Trophoblast cell (in vitro differentiated cells and primary cell): ENCODE measurements at regions not wholly inside any gene's neighbourhood (a gene's known extent, or its start where the extent isn't known, plus 50 kb on each side); places are given as distances from the start of the nearest gene placed in this dataset.
A peak's percentile ranks its signal among the peaks of the same experiment; 100 is the strongest.
"Not testable (repeated sequence)": the region's sequence is repeated elsewhere in the genome, so short reads cannot be mapped to it uniquely, and the experiment has no call there.

Experiments used
- DNase-seq, 2 donors: peaks; one replicate each; pipeline ENCODE4 v3.0.0-alpha.2; 2016
- H2AFZ ChIP-seq: 2 replicates; pipeline ENCODE4 v1.6.1; 2013; ENCODE audit warnings: low read length, moderate library complexity, mild to moderate bottlenecking; ENCODE audit not compliant: insufficient read depth, poor library complexity
- H2AK5ac ChIP-seq: 2 replicates; pipeline ENCODE4 v1.6.1; 2013; ENCODE audit warnings: mild to moderate bottlenecking, low read length
- H2BK120ac ChIP-seq: 2 replicates; pipeline ENCODE4 v1.6.1; 2013; ENCODE audit warnings: low read length, mild to moderate bottlenecking, moderate library complexity; ENCODE audit not compliant: insufficient read depth, poor library complexity
- H2BK12ac ChIP-seq: 2 replicates; pipeline ENCODE4 v1.6.1; 2013; ENCODE audit warnings: mild to moderate bottlenecking, low read length, moderate library complexity
- H2BK5ac ChIP-seq: 2 replicates; pipeline ENCODE4 v1.6.1; 2013; ENCODE audit warnings: low read length, low read depth, moderate library complexity, mild to moderate bottlenecking; ENCODE audit not compliant: poor library complexity
- H3K14ac ChIP-seq: 2 replicates; pipeline ENCODE4 v1.6.1; 2013; ENCODE audit warnings: mild to moderate bottlenecking, low read length
- H3K18ac ChIP-seq: 2 replicates; pipeline ENCODE4 v1.6.1; 2013; ENCODE audit warnings: mild to moderate bottlenecking, low read length
- H3K23ac ChIP-seq: 2 replicates; pipeline ENCODE4 v1.6.1; 2013; ENCODE audit warnings: low read length
- H3K27ac ChIP-seq: 2 replicates; pipeline ENCODE4 v1.5.1; 2013; ENCODE audit warnings: low read depth, mild to moderate bottlenecking, inconsistent platforms, low read length, moderate library complexity
- H3K27me3 ChIP-seq: 2 replicates; pipeline ENCODE4 v1.6.1; 2013; ENCODE audit warnings: inconsistent platforms, mild to moderate bottlenecking, low read length, moderate library complexity; ENCODE audit not compliant: insufficient read depth
- H3K36me3 ChIP-seq, 2 experiments: 1 replicate in 1 of 2; 2 replicates in 1 of 2; pipeline ENCODE4 v1.6.1; 2013; ENCODE audit warnings: low read length in 2 of 2, mild to moderate bottlenecking in 2 of 2, moderate library complexity in 1 of 2; ENCODE audit not compliant: insufficient read depth in 2 of 2, control insufficient read depth in 1 of 2
- H3K4ac ChIP-seq: 2 replicates; pipeline ENCODE4 v1.6.1; 2013; ENCODE audit warnings: low read depth, mild to moderate bottlenecking, low read length, moderate library complexity
- H3K4me1 ChIP-seq, 2 experiments: 1 replicate in 1 of 2; 2 replicates in 1 of 2; pipeline ENCODE4 v1.6.1; 2013; ENCODE audit warnings: low read length in 2 of 2, mild to moderate bottlenecking in 2 of 2, moderate library complexity in 1 of 2; ENCODE audit not compliant: insufficient read depth in 2 of 2, control insufficient read depth in 1 of 2
- H3K4me2 ChIP-seq: 2 replicates; pipeline ENCODE4 v1.6.1; 2013; ENCODE audit warnings: inconsistent platforms, mild to moderate bottlenecking, low read length, moderate library complexity
- H3K4me3 ChIP-seq: 2 replicates; pipeline ENCODE4 v1.5.1; 2013; ENCODE audit warnings: mild to moderate bottlenecking, low read depth, low read length, inconsistent platforms
- H3K79me1 ChIP-seq: one replicate; pipeline ENCODE4 v1.6.1; 2013; ENCODE audit warnings: low read length
- H3K79me2 ChIP-seq: 2 replicates; pipeline ENCODE4 v1.6.1; 2013; ENCODE audit warnings: low read length, mild to moderate bottlenecking; ENCODE audit not compliant: control insufficient read depth, insufficient read depth, poor library complexity
- H3K9ac ChIP-seq: 2 replicates; pipeline ENCODE4 v1.6.1; 2013; ENCODE audit warnings: mild to moderate bottlenecking, low read length
- H3K9me3 ChIP-seq: 2 replicates; pipeline ENCODE4 v1.6.1; 2013; ENCODE audit warnings: low read depth, mild to moderate bottlenecking, control low read depth, inconsistent platforms, low read length; ENCODE audit not compliant: insufficient read depth
- H4K12ac ChIP-seq: 2 replicates; pipeline ENCODE4 v1.6.1; 2013; ENCODE audit warnings: low read depth, mild to moderate bottlenecking, low read length, moderate library complexity
- H4K8ac ChIP-seq: 2 replicates; pipeline ENCODE4 v1.6.1; 2013; ENCODE audit warnings: low read depth, mild to moderate bottlenecking, low read length, moderate library complexity
- H4K91ac ChIP-seq: one replicate; pipeline ENCODE4 v1.6.1; 2013; ENCODE audit warnings: low read depth, mild to moderate bottlenecking, low read length, moderate library complexity
- WGBS: extraction: QIAGEN DNeasy Blood & Tissue Kit; methylation state at CpG from one replicate; pipeline ENCODE4 v1.1.7; 2013; ENCODE audit warnings: missing lambda C conversion rate; ENCODE audit not compliant: insufficient read length, insufficient coverage; ENCODE audit errors: extremely low coverage; 5-methylcytosine and 5-hydroxymethylcytosine counted together

DNA sequence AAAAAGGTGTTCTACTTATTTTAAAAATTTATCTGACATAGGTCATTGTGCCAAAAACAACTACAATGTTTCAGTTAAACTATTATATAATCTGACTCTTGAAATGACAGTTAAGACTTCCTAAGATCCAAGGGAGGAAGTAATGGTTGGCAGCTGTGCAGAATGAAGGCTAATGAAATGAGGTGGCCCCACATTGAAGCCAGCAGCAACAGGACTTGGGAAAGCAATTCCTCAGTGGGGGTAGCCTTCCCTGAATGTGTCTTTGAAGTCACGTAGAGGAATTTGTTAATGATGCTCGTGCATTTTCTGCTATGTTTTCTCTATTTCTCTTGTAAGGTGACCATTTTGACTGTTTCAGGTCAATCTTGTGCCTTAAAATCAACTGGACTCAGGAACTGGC, 162.4 kb upstream of the DAAM1 start:
- no peak overlapping the region for H3K18ac ChIP-seq
- no peak overlapping the region for H3K23ac ChIP-seq
- H3K4me3 ChIP-seq: no peak overlapping the region
- no peaks in the 10 kb centered on the region for H3K9me3 ChIP-seq
- no peak overlapping the region for H3K14ac ChIP-seq
- H3K27ac ChIP-seq: no peak overlapping the region
- no peak overlapping the region for H2BK120ac ChIP-seq
- no peak overlapping the region for H2BK12ac ChIP-seq
- peaks cover 0 to 3% of the 10 kb centered on the region in 2 experiments for H3K4me1 ChIP-seq
- no peaks in the 10 kb centered on the region for H3K79me1 ChIP-seq
- H3K9ac ChIP-seq: no peak overlapping the region
- H3K4ac ChIP-seq: no peak overlapping the region
- no CpG with 5 or more reads among the region's 2 CpGs for WGBS
- H4K8ac ChIP-seq: no peak overlapping the region
- no peak overlapping the region for H2BK5ac ChIP-seq
- H2AFZ ChIP-seq: no peak overlapping the region
- H2AK5ac ChIP-seq: no peak overlapping the region
- no peaks in the 10 kb centered on the region for H3K27me3 ChIP-seq
- no peak overlapping the region for H4K12ac ChIP-seq
- H3K4me2 ChIP-seq: no peak overlapping the region
- H3K36me3 ChIP-seq: no peaks in the 10 kb centered on the region
- H4K91ac ChIP-seq: no peak overlapping the region
- no peak for DNase-seq
- H3K79me2 ChIP-seq: no peaks in the 10 kb centered on the region

- not testable (repeated sequence) for H3K4me1 ChIP-seq, H2AFZ ChIP-seq, H3K9me3 ChIP-seq, H2BK120ac ChIP-seq, H4K12ac ChIP-seq, DNase-seq, H3K79me1 ChIP-seq, H4K91ac ChIP-seq, H3K27me3 ChIP-seq, H3K23ac ChIP-seq, H3K9ac ChIP-seq, H3K4me2 ChIP-seq, H2BK12ac ChIP-seq, H3K36me3 ChIP-seq, H4K8ac ChIP-seq, H2AK5ac ChIP-seq, H3K4me3 ChIP-seq, H3K14ac ChIP-seq, H3K4ac ChIP-seq, H3K79me2 ChIP-seq, H3K27ac ChIP-seq, H3K18ac ChIP-seq, H2BK5ac ChIP-seq
- WGBS: no CpG with 5 or more reads among the region's 1 CpG
Observed at GRCh38 chr14:59026640-59027039, 161.8 kb upstream of the DAAM1 start.

DNA sequence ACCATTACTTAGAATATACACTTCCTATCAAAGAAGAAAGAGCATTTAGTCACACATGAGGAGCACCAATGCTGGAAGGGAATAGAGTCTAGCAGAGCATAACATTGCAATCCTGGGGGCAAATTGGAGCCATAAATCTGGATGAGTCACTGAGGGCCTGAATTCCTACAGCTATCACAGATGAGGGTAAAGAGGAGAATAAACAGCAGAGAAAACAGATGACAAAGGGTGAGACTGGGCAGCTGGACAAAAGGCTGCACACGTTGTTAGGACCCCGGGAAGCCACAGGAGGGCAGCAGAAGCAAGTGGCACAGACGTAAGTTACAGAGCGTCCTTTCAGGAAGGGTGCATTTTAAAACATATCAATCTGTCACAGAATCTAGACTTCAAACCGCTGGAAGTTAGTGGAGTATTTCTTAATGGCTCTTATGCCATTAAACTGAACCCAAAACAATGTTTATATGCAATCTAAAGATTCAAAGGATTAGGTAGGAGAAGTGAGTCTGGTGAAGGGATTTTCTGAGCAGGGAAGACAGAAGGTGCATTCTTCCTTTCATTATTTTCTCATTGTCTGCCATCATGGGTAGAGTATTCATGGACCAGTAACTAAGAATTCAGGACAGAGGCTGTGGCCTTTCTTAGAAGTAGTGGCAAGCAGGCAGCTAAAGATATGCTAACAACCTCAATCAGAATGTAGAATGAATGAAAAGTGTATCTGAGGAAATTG, 159.8 kb upstream of the DAAM1 start:
- H4K91ac ChIP-seq: no peak overlapping the region
- no peak overlapping the region for H4K12ac ChIP-seq
- H4K8ac ChIP-seq: no peak overlapping the region
- H3K36me3 ChIP-seq: no peaks in the 10 kb centered on the region
- no peaks in the 10 kb centered on the region for H3K9me3 ChIP-seq
- no peak overlapping the region for H2BK12ac ChIP-seq
- H3K9ac ChIP-seq: no peak overlapping the region
- H2BK5ac ChIP-seq: no peak overlapping the region
- H2AK5ac ChIP-seq: no peak overlapping the region
- H3K18ac ChIP-seq: no peak overlapping the region
- no peak overlapping the region for H3K4me3 ChIP-seq
- H2AFZ ChIP-seq: no peak overlapping the region
- no peak overlapping the region for H3K4ac ChIP-seq
- DNase-seq: peak; percentile 69 to 83
- no peaks in the 10 kb centered on the region for H3K79me1 ChIP-seq
- WGBS: no CpG with 5 or more reads among the region's 5 CpGs
- no peak overlapping the region for H3K14ac ChIP-seq
- peaks cover 0 to 3% of the 10 kb centered on the region in 2 experiments for H3K4me1 ChIP-seq
- H3K23ac ChIP-seq: no peak overlapping the region
- peak overlapping the region; percentile 34 for H3K27ac ChIP-seq
- H3K4me2 ChIP-seq: no peak overlapping the region
- H3K79me2 ChIP-seq: no peaks in the 10 kb centered on the region
- no peak overlapping the region for H2BK120ac ChIP-seq
- H3K27me3 ChIP-seq: no peaks in the 10 kb centered on the region

GRCh38 chr14:59032826-59033225, 155.6 kb upstream of the DAAM1 start:
- Histone ChIP-seq H2BK120ac (no peak overlapping the region), H4K91ac (no peak overlapping the region), H3K14ac (no peak overlapping the region), H2AK5ac (no peak overlapping the region), H4K8ac (no peak overlapping the region), H3K9me3 (no peaks in the 10 kb centered on the region), H3K23ac (no peak overlapping the region), H3K4me1 (peaks cover 0 to 3% of the 10 kb centered on the region in 2 experiments), H3K27me3 (no peaks in the 10 kb centered on the region), H3K36me3 (no peaks in the 10 kb centered on the region), H3K4me3 (no peak overlapping the region), H3K9ac (no peak overlapping the region), H3K4ac (no peak overlapping the region), H3K79me2 (no peaks in the 10 kb centered on the region), H4K12ac (no peak overlapping the region), H2BK12ac (no peak overlapping the region), H3K18ac (no peak overlapping the region), H3K79me1 (no peaks in the 10 kb centered on the region), H3K27ac (no peak overlapping the region), H2BK5ac (no peak overlapping the region), H3K4me2 (no peak overlapping the region), H2AFZ (no peak overlapping the region)
- no peak for DNase-seq
